HS-5 (cell line): ENCODE measurements at regions not wholly inside any gene's neighbourhood (a gene's known extent, or its start where the extent isn't known, plus 50 kb on each side); places are given as distances from the start of the nearest gene placed in this dataset.
"Not testable (repeated sequence)": the region's sequence is repeated elsewhere in the genome, so short reads cannot be mapped to it uniquely, and the experiment has no call there.

ENCODE experiments used
- DNase-seq: peaks from one replicate; pipeline ENCODE4 v3.0.0-alpha.2; 2012; ENCODE audit warnings: low read depth

GRCh38 chr4:124105212-124105611 is 607.3 kb downstream of the ANKRD50 start:
- DNase-seq, result no peak

DNA sequence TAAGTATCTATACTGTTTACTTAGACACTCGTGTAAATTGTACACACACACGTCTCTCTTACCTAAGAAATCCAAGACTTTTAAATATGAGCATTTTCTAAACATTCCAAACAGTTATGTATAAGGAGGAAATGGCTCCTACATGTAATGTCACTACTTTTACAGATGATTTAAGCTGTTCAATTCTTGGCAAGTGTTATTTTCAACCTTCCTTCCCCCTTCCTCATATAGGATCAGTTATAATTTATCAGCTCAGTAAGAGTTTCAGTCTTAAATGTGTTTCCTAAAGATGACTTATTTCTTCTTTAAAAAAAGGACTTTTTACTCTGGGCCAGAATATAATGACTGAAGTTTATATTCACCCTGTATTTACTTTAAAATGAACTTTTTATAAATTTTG is 601.1 kb downstream of the ANKRD50 start:
- DNase-seq, result no peak

GRCh38 chr4:124111922-124112321 is 600.6 kb downstream of the ANKRD50 start:
- DNase-seq, result peak; percentile 54

DNA sequence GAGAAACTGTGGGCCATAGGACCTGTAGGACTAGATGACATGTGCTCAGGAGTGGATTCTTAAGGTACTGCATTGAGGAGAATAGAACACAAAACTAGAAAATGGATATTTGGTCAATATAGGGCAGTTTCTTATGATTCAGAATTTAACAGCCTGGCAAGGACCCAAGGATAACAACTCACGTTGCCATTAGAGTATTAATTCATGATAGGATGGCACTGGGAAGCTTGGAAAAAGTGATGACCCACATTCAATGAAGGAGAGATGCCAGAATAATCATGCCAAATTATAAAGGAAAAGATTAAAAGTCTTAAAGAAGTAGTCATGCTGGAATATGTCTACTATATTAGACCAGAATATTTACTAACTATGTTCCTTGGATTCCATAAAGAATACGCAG is 594.5 kb downstream of the ANKRD50 start:
- no peak for DNase-seq

DNA sequence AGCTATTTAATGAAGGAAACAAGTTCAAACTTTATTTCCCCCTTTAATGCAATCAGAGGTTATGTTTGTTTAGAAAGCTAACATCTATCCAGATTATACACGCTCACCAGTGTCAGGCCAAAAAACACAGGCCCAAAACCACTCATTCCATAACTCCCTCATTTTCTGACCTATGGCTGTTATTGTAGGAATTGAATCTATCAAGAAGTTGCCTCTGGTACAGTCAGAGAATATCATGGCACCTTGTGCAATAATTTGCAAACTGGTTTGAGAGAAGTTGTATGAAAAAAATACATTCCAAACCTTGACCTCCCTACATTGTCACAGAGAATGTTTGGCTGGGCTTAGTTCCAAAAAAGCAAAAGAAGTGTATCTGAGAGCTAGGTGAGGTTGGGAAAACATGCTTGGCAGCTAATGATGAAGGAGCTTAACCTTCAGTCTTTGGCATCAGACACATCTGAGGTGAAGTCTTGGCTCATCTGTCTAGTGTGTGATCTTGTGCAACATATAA is 591.0 kb downstream of the ANKRD50 start:
- no peak for DNase-seq

GRCh38 chr4:124123181-124123580 is 589.4 kb downstream of the ANKRD50 start:
- no peak for DNase-seq

GRCh38 chr4:124123721-124124120 is 588.8 kb downstream of the ANKRD50 start:
- no peak for DNase-seq

DNA sequence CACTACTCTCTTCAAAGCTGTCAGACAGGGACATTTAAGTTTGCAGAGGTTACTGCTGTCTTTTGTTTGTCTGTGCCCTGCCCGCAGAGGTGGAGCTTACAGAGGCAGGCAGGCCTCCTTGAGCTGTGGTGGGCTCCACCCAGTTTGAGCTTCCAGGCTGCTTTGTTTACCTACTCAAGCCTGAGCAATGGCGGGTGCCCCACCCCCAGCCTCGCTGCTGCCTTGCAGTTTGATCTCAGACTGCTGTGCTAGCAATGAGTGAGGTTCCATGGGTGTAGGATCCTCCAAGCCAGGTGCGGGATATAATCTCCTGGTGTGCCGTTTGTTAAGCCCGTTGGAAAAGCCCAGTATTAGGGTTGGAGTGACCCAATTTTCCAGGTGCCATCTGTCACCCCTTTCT is 581.2 kb downstream of the ANKRD50 start:
- not testable (repeated sequence) for DNase-seq

GRCh38 chr4:124132161-124132560 is 580.4 kb downstream of the ANKRD50 start:
- no peak for DNase-seq

GRCh38 chr4:124133753-124134152 is 578.8 kb downstream of the ANKRD50 start:
- DNase-seq, result no peak

- no peak for DNase-seq
Observed at GRCh38 chr4:124135409-124135813, 577.1 kb downstream of the ANKRD50 start.

- no peak for DNase-seq
Observed at GRCh38 chr4:124139044-124139443, 573.5 kb downstream of the ANKRD50 start.

DNA sequence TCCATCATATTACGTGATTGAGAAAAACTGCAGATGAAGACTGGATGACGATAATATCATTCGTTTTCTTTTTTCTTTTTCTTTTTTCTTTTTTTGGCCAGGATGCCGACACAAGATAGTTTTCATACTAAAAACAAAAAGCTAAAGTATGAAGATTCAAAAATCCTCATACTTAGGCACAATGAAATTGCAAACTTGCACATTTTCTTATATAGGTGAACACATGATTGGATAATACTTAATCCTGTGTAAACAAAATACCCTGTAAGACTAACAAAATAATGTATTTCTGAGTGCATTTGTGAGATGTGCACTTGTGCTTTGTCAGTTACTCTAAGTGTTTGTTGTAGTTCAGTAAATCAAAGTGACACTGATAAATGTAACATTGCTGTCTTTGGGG is 568.9 kb downstream of the ANKRD50 start:
- no peak for DNase-seq

- no peak for DNase-seq
Observed at GRCh38 chr4:124144238-124144654, 568.3 kb downstream of the ANKRD50 start.

- DNase-seq, result no peak
Observed at GRCh38 chr4:124146068-124146467, 566.5 kb downstream of the ANKRD50 start.

- DNase-seq, result no peak
Observed at GRCh38 chr4:124151031-124151430, 561.5 kb downstream of the ANKRD50 start.

DNA sequence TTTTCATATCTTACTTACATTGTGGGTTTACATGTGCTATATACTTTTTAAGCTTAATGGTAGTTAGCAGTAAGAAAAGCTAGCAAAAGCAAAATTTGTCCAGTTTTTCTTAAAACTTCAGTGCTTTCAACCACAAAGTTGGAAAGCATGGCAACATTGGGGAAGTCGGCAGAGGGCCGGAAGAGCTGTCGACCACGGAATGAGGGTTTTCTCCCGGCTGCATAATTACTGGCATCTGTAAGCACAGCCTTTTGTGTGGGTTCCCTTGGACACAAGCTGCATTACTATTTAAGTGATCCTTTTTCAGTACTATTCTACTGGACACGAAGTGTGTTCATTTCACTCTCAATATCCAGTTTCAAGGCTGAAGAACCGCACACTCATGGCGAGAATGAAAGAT is 560.4 kb downstream of the ANKRD50 start:
- DNase-seq, result no peak

DNA sequence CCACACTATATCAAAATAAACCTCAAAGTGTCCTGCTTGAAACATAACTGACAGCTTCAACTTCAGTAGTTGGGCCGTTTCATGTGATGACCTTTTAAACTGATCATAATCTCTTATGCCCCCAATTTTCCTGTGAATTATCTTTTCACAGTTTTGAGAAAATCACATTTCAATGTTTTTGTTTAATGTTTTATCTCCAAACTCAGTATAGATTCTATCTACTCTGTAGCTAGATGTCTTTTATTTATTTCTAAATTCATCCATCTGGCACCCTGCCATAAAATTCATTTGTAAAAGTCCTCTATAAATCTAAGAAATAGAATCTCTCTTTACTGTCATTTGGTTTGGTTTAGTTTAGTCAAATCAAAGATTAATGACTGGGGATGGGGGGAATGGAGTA is 557.3 kb downstream of the ANKRD50 start:
- DNase-seq, result no peak

DNA sequence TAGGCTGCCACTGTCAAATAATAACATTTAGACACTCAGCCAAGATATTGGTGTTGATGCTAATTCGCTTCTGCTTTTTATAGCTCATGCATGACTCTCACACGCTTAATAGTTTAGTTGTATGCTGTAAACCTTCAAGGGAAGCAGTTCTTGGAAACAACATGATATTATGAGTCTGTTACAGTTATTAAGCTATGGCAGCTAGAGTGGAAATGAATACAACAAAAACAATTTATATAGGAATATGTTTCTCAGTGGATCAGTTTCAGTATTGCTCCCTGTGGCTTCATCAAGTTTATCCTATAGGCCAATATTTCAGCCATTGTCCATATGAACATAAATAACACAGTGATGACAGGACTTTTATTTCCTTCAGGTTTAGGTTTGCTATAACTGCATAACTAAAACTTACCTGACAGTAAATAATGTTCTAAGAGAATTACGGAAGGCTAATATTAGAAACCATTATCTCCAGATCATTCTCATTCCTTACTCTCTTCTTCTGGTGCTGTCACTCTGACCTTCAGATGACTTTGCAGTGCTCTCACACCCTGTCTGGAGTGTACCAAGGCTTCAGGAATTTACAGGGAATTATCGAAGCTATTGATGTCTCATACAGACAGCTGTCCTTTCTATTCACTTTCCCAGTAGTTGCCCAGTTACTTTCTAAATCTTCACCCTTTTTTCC is 555.0 kb downstream of the ANKRD50 start:
- no peak for DNase-seq

DNA sequence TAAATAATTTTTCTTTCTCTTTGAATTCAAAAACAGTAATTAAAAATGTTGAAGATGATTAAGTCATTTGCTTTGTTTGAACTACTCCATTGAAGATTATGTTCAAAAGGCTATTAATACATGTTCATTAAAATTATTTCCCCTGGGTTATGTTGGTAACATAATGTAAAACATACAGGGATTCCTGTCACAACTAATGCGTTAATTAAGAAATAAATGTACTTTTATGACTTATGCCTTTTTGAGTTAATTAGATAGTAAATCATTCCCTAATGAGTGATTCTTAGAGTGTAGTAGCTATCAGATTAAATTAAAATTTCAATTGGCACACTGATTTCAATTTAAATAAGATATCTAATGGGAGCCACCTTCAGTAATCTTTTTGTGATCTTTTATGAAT is 549.1 kb downstream of the ANKRD50 start:
- no peak for DNase-seq

DNA sequence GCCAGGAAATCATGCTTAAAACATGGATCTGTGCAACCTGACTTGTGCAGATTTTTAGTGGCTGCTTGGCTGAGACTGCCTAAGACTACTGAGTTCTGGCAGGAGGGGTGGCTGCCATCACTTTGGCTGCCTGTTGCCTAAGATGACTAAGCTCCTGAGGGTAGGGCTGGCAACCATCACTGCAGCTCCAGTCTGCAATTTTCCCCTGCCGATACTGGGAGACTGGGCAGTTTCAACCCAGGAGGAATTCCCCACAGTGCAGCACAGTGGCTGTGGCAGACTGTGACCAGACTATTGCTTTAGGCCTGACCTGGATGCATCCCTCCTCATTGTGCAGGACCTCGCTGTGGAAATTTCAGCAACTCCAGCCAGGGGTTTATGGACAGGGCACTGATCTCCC is 544.9 kb downstream of the ANKRD50 start:
- no peak for DNase-seq

DNA sequence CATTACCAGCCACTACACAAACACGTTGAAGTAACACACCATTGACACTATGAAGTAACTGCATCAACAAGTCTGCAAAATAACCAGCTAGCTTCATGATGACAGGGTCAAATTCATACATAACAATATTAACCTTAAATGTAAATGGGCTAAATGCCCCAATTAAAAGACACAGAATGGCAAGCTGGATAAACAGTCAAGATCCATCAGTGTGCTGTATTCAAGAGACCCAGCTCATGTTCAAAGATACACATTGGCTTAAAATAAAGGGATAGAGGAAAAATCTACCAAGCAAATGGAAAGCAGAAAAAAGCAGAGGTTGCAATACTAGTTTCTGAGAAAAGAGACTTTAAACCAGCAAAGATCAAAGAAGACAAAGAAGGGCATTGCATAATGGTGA is 543.0 kb downstream of the ANKRD50 start:
- DNase-seq, result not testable (repeated sequence)

- no peak for DNase-seq
Observed at GRCh38 chr4:124173912-124174311, 538.6 kb downstream of the ANKRD50 start.
